ENCODE measurements at regions not wholly inside any gene's neighbourhood (a gene's known extent, or its start where the extent isn't known, plus 50 kb on each side); places are given as distances from the start of the nearest gene placed in this dataset.

DNA sequence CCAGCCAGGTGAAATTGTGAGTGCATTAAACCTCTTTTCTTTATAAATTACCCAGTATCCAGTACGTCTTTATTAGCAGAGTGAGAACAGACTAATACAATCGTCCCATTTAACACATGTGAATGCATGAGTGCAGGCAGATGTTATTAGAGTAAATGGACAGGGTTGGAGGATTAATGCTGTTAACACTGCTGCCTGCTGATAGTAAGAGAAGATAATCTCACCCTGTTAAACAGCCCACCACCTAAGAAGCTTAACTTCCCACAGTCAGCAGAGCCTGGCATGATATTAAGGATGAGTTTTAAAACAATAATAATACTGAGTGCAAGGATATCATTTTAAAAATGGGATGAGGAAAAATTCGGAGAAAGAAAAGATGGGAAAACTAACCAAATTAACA lies 181.4 kb upstream of the LHX8 start:
- H4K20me1 ChIP-seq (ENCODE audit: insufficient read depth) = no peaks in the 10 kb centered on the region
- H3K4me3 ChIP-seq (IDR thresholded peaks at IDR 0.05; ENCODE audit: insufficient read depth, low read depth, low read length) = no peak overlapping the region
- peaks cover 24% of the 10 kb centered on the region for H3K4me1 ChIP-seq (ENCODE audit: low read depth, poor library complexity, severe bottlenecking)
- no peaks in the 10 kb centered on the region for H3K36me3 ChIP-seq (ENCODE audit: insufficient read depth)
- H3K27ac ChIP-seq = no peak overlapping the region
- no peaks in the 10 kb centered on the region for H3K27me3 ChIP-seq (ENCODE audit: insufficient read depth, low read depth)
- TF ChIP-seq, protein P1, sequence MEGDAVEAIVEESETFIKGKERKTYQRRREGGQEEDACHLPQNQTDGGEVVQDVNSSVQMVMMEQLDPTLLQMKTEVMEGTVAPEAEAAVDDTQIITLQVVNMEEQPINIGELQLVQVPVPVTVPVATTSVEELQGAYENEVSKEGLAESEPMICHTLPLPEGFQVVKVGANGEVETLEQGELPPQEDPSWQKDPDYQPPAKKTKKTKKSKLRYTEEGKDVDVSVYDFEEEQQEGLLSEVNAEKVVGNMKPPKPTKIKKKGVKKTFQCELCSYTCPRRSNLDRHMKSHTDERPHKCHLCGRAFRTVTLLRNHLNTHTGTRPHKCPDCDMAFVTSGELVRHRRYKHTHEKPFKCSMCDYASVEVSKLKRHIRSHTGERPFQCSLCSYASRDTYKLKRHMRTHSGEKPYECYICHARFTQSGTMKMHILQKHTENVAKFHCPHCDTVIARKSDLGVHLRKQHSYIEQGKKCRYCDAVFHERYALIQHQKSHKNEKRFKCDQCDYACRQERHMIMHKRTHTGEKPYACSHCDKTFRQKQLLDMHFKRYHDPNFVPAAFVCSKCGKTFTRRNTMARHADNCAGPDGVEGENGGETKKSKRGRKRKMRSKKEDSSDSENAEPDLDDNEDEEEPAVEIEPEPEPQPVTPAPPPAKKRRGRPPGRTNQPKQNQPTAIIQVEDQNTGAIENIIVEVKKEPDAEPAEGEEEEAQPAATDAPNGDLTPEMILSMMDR (conservative IDR thresholded peaks at IDR 0.05; ENCODE audit: low read depth, low read length) = no peak
- H3K79me2 ChIP-seq (ENCODE audit: insufficient read depth, low read depth) = no peaks in the 10 kb centered on the region
- no peak overlapping the region for H3K4me2 ChIP-seq
- H2AFZ ChIP-seq (ENCODE audit: low read depth) = no peak overlapping the region
- H3K9ac ChIP-seq = no peak overlapping the region

DNA sequence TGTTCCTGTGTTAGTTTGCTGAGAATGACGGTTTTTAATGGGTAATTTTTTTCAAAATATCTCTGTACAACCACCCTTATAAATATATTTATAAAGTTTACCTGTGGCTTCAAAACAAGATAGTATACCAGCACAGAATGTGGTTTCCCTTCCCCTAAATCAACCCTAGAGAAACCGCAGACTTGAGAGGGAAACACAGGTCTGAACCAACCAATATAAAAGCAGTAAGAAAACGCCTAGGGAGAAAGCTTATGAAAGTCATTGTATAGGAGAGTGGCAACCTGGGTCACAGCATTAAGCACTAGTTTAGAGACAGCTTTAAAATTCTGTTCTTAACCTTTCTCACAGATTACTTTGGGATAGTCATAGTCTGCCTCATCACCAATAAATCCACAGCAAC lies 180.6 kb upstream of the LHX8 start:
- Histone ChIP-seq H3K4me1 (ENCODE audit: low read depth, poor library complexity, severe bottlenecking) (peaks cover 24% of the 10 kb centered on the region), H3K9ac (no peak overlapping the region), H3K27me3 (ENCODE audit: insufficient read depth, low read depth) (no peaks in the 10 kb centered on the region), H3K36me3 (ENCODE audit: insufficient read depth) (no peaks in the 10 kb centered on the region), H3K79me2 (ENCODE audit: insufficient read depth, low read depth) (no peaks in the 10 kb centered on the region), H3K4me3 (IDR thresholded peaks at IDR 0.05; ENCODE audit: insufficient read depth, low read depth, low read length) (no peak overlapping the region), H4K20me1 (ENCODE audit: insufficient read depth) (no peaks in the 10 kb centered on the region), H2AFZ (ENCODE audit: low read depth) (no peak overlapping the region), H3K27ac (no peak overlapping the region; the same call in 1 of the 2 replicates), H3K4me2 (peak overlapping the region; percentile 54)
- TF ChIP-seq, protein P1 (conservative IDR thresholded peaks at IDR 0.05; ENCODE audit: low read depth, low read length) = no peak

DNA sequence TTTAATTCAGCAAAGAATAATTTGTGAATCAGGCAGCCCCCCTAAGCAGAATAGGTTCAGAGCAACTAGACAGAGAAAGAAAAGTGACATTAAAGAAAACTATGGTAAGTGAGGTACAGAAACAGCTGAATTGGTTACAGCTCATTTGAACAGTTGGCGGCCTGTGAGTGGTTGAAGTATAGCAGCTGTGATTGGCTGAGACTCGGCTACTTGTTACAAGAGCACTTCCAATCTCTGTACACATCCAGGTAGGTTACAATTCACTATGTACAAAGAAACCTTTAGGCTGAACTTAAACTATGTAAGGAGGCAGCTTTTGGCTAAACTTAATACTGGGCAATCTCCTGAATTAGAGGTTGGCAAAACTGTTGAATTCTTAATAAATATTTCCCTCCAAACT lies 171.1 kb upstream of the LHX8 start:
- Histone ChIP-seq H3K27ac (no peak overlapping the region), H3K4me1 (ENCODE audit: low read depth, poor library complexity, severe bottlenecking) (no peaks in the 10 kb centered on the region), H3K79me2 (ENCODE audit: insufficient read depth, low read depth) (no peaks in the 10 kb centered on the region), H2AFZ (ENCODE audit: low read depth) (no peak overlapping the region), H3K4me3 (IDR thresholded peaks at IDR 0.05; ENCODE audit: insufficient read depth, low read depth, low read length) (no peak overlapping the region), H3K36me3 (ENCODE audit: insufficient read depth) (no peaks in the 10 kb centered on the region), H3K9ac (no peak overlapping the region), H3K4me2 (no peak overlapping the region), H3K27me3 (ENCODE audit: insufficient read depth, low read depth) (no peaks in the 10 kb centered on the region), H4K20me1 (ENCODE audit: insufficient read depth) (no peaks in the 10 kb centered on the region)
- TF ChIP-seq, protein P1 (conservative IDR thresholded peaks at IDR 0.05; ENCODE audit: low read depth, low read length) = no peak

DNA sequence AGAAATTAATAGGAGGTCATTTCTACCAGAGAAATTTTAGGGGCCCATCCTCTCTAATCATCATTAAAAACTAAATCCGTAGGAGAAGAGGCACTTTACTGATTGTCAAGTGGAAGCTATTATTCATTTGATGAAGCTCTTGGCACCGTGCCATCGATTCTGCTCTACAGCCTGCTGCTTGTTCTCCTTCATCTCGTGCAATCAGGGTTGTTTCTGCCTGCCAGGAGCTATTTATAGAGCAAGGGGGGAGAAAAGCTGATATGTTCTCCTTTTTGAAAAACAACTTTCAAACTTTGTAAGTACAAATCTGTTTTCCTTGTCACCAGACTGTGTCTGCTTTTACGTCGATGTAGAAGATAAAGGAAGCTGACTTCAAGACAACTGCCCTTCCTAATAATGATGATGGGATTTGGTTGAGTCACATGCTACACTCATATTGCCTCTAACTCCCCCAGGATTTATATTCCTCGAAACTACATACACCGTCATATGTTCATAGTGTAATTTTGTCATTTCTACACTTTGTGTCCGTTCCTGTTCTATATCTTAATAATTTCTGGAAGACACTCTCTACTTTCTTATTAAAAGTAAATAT lies 169.6 kb upstream of the LHX8 start:
- H3K9ac ChIP-seq = no peak overlapping the region
- H3K4me3 ChIP-seq (IDR thresholded peaks at IDR 0.05; ENCODE audit: insufficient read depth, low read depth, low read length) = no peak overlapping the region
- no peaks in the 10 kb centered on the region for H3K79me2 ChIP-seq (ENCODE audit: insufficient read depth, low read depth)
- TF ChIP-seq, protein P1 (conservative IDR thresholded peaks at IDR 0.05; ENCODE audit: low read depth, low read length) = no peak
- H2AFZ ChIP-seq (ENCODE audit: low read depth) = no peak overlapping the region
- H3K27me3 ChIP-seq (ENCODE audit: insufficient read depth, low read depth) = no peaks in the 10 kb centered on the region
- peaks cover 7% of the 10 kb centered on the region for H3K4me1 ChIP-seq (ENCODE audit: low read depth, poor library complexity, severe bottlenecking)
- no peak overlapping the region for H3K27ac ChIP-seq
- no peaks in the 10 kb centered on the region for H3K36me3 ChIP-seq (ENCODE audit: insufficient read depth)
- no peak overlapping the region for H3K4me2 ChIP-seq
- no peaks in the 10 kb centered on the region for H4K20me1 ChIP-seq (ENCODE audit: insufficient read depth)
